ENCODE measurements at regions not wholly inside any gene's neighbourhood (a gene's known extent, or its start where the extent isn't known, plus 50 kb on each side); places are given as distances from the start of the nearest gene placed in this dataset.

GRCh38 chr16:85313526-85314301 lies 201.4 kb upstream of the CIBAR2 start:
- no peak for ATAC-seq

GRCh38 chr16:85314512-85314971 lies 202.3 kb upstream of the CIBAR2 start:
- Histone ChIP-seq H3K27me3 (ENCODE audit: low read depth) (no peaks in the 10 kb centered on the region), H3K36me3 (no peaks in the 10 kb centered on the region), H3K9me3 (no peaks in the 10 kb centered on the region), H3K4me3 (no peak overlapping the region), H3K27ac (no peak overlapping the region), H3K4me1 (peaks cover 23% of the 10 kb centered on the region)
- ATAC-seq: no peak
- TF ChIP-seq, protein P1, sequence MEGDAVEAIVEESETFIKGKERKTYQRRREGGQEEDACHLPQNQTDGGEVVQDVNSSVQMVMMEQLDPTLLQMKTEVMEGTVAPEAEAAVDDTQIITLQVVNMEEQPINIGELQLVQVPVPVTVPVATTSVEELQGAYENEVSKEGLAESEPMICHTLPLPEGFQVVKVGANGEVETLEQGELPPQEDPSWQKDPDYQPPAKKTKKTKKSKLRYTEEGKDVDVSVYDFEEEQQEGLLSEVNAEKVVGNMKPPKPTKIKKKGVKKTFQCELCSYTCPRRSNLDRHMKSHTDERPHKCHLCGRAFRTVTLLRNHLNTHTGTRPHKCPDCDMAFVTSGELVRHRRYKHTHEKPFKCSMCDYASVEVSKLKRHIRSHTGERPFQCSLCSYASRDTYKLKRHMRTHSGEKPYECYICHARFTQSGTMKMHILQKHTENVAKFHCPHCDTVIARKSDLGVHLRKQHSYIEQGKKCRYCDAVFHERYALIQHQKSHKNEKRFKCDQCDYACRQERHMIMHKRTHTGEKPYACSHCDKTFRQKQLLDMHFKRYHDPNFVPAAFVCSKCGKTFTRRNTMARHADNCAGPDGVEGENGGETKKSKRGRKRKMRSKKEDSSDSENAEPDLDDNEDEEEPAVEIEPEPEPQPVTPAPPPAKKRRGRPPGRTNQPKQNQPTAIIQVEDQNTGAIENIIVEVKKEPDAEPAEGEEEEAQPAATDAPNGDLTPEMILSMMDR (IDR thresholded peaks at IDR 0.05): no peak
- intact Hi-C loops (cut with DNase I): no loop called here
- DNase-seq: no peak

More at GRCh38 chr16:85313526-85314301, 201.4 kb upstream of the CIBAR2 start:
- TF ChIP-seq, protein P1 (IDR thresholded peaks at IDR 0.05): no peak
- DNase-seq: no peak
- Histone ChIP-seq H3K4me1 (peaks cover 31% of the 10 kb centered on the region), H3K27me3 (ENCODE audit: low read depth) (no peaks in the 10 kb centered on the region), H3K27ac (no peak overlapping the region), H3K9me3 (no peaks in the 10 kb centered on the region), H3K36me3 (no peaks in the 10 kb centered on the region), H3K4me3 (no peak overlapping the region)
- intact Hi-C loops (cut with DNase I): no loop called here

GRCh38 chr16:85315866-85316265 lies 203.6 kb upstream of the CIBAR2 start:
- no peaks in the 10 kb centered on the region for H3K36me3 ChIP-seq
- intact Hi-C loops (cut with DNase I): no loop called here
- H3K27ac ChIP-seq: no peak overlapping the region
- no peak overlapping the region for H3K4me3 ChIP-seq
- H3K9me3 ChIP-seq: no peaks in the 10 kb centered on the region
- TF ChIP-seq, protein P1 (IDR thresholded peaks at IDR 0.05): no peak
- no peak for ATAC-seq
- peak; percentile 33 for DNase-seq
- H3K4me1 ChIP-seq: peaks cover 13% of the 10 kb centered on the region
- H3K27me3 ChIP-seq (ENCODE audit: low read depth): no peaks in the 10 kb centered on the region

GRCh38 chr16:85316321-85316919 lies 204.1 kb upstream of the CIBAR2 start:
- no peaks in the 10 kb centered on the region for H3K36me3 ChIP-seq
- intact Hi-C loops (cut with DNase I): no loop called here
- peak; percentile 84 for ATAC-seq
- H3K27me3 ChIP-seq (ENCODE audit: low read depth): no peaks in the 10 kb centered on the region
- no peaks in the 10 kb centered on the region for H3K9me3 ChIP-seq
- H3K4me3 ChIP-seq: no peak overlapping the region
- no peak overlapping the region for H3K27ac ChIP-seq
- TF ChIP-seq, protein P1 (IDR thresholded peaks at IDR 0.05): peak; percentile 86
- H3K4me1 ChIP-seq: peaks cover 12% of the 10 kb centered on the region
- peak; percentile 69 for DNase-seq

- no peak overlapping the region for H3K4me3 ChIP-seq
- H3K36me3 ChIP-seq: no peaks in the 10 kb centered on the region
- H3K4me1 ChIP-seq: peaks cover 16% of the 10 kb centered on the region
- no peaks in the 10 kb centered on the region for H3K9me3 ChIP-seq
- TF ChIP-seq, protein P1 (IDR thresholded peaks at IDR 0.05): no peak
- ATAC-seq: no peak
- no peak for DNase-seq
- H3K27me3 ChIP-seq (ENCODE audit: low read depth): no peaks in the 10 kb centered on the region
- intact Hi-C loops (cut with DNase I): no loop called here
- no peak overlapping the region for H3K27ac ChIP-seq
Measured at GRCh38 chr16:85316944-85317343, 204.7 kb upstream of the CIBAR2 start.

Data from lower lobe of right lung (tissue), 2 donors.